UCSD-AML1 (cell line): ENCODE measurements at regions not wholly inside any gene's neighbourhood (a gene's known extent, or its start where the extent isn't known, plus 50 kb on each side); places are given as distances from the start of the nearest gene placed in this dataset.
"Not testable (repeated sequence)": the region's sequence is repeated elsewhere in the genome, so short reads cannot be mapped to it uniquely, and the experiment has no call there.

Experiments used
- DNase-seq: peaks from one replicate; lab custom pipeline; 2025; ENCODE audit not compliant: unreplicated experiment; lab: John Stamatoyannopoulos, UW

DNA sequence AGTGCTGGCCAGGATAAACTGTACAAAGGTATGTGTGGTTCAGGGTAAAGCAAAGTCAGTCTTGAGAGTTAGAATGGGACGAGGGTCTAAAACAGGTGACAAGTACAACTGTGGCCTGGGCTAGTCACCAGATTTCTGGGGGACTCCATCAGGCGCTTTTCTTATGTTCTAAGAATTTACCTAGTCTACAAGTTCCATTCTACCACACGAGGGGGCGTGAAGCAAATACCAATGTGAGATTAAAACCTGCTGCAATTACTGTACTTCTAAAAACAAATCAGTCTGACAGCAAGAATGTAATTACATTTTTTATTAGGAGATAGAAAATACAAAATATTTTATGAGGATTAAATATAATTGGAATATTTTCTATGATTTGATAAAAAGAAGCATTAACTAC is 146.5 kb downstream of the ALOX5 start:
- no peak for DNase-seq

- no peak for DNase-seq
Observed at GRCh38 chr10:45518741-45519140, 144.7 kb downstream of the ALOX5 start.

GRCh38 chr10:45515630-45516029 is 141.6 kb downstream of the ALOX5 start:
- DNase-seq = no peak

GRCh38 chr10:45514291-45515270 is 140.6 kb downstream of the ALOX5 start:
- no peak for DNase-seq

DNA sequence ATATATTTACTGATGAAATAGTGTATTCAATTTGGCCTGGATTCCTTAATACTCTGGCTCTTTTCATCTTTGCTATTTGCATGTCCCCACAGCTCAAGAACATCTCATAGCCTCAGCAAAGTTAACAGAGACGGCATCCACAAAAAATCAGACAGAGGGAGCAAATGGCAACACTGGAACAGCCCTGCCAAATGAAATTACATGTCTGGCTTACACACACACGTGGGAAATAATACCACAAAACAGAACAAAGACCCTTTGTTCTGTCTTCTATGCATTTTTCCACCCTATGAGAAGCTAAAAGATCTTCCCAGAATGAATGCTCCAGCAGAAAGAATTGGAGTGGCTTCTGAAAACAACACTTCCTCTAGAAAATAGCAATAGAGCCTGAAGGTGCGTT is 139.5 kb downstream of the ALOX5 start:
- DNase-seq = no peak

DNA sequence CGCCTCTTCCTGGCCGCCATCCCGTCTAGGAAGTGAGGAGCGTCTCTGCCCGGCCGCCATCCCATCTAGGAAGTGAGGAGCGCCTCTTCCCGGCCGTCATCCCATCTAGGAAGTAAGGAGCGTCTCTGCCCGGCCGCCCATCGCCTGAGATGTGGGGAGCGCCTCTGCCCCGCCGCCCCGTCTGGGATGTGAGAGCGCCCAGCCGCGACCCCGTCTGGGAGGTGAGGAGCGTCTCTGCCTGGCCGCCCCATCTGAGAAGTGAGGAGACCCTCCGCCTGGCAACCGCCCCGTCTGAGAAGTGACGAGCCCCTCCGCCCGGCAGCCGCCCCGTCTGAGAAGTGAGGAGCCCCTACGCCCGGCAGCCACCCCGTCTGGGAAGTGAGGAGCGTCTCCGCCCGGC is 137.9 kb downstream of the ALOX5 start:
- DNase-seq = not testable (repeated sequence)

DNA sequence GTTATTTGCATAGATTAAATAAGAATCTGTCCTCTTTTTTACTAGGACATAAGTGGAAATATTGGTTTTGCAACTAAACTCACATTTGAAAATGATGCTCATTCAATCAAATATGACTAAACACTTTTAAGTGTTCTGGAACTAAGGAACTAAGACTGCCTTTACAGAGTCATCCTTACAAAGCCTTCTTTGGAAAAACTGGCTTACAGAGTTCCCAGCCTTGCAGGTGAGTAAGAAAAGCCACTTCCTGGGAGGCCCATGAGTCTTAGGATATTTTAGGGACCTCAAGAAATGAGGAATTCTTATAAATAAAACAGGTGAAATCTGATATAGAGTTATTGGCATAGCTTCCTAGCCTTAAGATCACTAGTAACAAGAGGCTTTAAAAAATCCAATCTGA is 135.5 kb downstream of the ALOX5 start:
- no peak for DNase-seq

DNA sequence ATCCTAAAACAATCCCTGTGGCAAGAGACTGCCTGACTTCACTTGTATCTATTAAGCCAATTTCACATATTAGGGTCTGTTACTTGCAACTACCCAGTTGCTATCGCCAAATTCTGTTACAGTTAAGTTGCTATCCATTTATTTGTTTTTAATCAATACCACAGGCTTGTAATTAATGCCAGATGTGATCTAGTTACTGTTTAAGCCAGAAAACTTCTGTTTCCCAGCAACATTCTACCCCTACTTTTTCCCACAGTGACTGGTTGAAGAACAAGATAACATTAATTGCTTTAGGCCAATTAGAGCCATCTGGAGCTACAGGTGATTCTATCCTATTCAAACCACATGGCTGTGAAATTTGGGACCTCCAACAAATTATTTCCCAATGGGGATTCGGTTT is 131.3 kb downstream of the ALOX5 start:
- DNase-seq = no peak

DNA sequence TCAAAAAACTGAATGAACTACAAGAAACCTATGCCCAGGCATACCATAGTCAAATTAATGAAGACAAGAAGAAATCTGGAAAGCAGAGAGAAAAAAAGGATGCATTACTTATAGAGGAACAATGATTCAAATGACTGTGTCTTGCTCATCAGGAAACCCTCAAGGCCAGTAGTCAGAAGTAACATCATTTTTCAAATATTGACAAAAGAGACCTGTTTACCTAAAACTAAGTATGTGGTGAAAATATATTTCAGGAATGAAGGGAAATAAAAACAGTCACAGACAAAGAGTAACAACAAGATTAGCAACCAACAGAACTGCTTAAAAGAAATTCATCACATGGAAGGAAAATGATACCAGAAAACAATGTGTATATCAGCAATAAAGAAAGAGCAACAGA is 128.4 kb downstream of the ALOX5 start:
- DNase-seq = no peak

DNA sequence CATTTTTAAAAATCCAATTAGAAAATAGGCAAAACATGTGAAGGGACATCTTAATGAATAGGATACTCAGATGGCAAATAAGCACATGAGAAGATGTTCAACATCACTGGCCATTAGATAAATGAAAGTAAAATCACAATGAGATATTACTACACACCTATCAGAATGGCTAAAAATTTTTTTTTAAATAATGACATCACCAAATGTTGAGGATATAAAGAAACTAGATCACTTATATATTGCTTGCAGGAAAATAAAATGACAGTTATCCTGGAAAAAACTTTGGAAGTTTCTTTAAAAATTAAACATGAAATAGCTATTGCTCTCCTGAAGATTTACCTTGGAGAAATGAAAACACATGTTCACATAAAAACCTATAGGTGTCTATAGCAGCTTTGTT is 127.8 kb downstream of the ALOX5 start:
- DNase-seq = no peak

DNA sequence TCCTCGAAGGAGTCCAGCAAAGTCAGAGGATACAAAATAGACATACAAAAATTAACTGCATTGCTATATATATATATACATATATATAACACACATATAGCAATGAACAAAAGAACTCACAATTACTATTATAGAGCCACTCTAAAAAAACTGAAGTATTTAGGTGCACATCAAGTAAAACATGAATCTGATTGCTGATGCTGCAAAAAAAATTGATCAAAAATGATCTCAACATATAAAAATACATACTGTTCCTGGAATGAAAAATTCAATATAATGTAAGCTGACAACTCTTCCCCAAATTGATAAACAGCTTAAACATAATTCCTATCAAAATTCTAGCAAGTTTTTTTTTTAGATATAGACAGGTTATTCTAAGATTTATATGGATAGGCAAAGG is 126.8 kb downstream of the ALOX5 start:
- DNase-seq = no peak

DNA sequence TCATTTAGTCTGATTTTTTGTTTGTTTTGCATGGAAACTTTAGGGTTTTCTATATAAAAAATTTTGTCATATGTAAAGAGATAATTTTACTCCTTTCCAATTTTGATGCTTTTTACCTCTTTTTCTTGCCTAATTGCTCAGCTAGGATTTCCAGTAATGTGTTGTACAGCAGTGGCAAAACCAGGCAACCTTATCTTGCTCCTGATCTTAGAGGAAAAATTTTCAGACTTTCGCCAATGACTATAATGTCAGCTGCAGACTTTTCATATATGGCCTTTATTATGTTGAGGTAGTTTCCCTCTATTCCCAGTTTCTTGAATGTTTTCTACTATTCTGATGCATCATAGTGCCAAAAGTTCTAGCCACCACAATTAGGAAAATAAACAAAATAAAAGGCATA is 126.3 kb downstream of the ALOX5 start:
- DNase-seq = no peak

DNA sequence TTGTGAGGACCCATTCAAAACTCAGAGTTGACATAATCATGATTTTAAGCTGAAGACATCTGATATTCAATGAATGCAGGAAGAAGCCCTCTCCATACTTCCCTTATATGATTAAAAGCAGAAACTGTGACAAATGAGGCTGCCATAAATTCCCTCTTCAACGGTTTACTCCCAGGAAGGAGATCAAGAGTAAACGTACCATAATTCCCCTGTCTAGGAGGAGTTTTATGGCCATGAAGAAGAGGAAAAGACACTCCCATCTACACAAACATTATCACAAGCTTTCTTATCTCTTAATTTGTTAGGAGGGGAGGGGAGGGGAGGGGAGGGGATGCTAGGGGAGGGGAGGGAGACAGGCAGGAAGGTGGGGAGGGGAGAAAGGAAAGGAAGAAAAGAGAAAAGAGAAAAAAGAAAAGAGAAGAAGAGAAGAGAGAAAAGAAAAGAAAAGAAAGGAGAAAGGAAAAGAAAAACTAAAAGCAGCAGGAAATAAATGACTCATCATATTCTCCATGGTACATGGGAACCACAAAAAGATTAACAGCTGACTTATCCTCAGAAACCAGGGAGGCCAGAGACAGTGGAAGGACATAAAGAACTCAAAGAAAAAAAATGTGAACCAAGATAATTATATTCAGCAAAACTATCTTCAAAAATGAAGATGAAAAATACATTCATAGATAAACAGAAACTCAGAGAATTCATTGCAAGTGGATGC is 121.6 kb downstream of the ALOX5 start:
- DNase-seq = no peak
